ENCODE measurements at regions not wholly inside any gene's neighbourhood (a gene's known extent, or its start where the extent isn't known, plus 50 kb on each side); places are given as distances from the start of the nearest gene placed in this dataset.

DNA sequence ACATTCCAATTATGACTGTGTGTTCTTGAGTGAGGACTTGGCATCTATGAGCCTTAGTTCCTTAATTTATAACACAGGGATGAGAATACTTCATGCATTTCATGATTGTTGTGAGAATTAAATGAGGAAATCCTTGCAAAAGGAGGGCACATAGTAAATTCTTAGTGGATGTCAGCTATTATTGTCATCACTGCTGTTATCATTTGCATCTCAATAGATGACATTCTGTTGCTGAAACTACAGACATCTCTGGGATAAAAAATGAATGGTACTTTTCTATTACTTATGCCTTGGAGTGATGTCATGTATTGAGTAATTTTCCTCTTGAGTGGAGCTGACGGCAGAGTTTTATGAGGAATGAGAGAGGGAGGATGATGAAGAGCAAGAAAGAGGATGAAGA is 184.4 kb upstream of the CDH11 start:
- TF ChIP-seq, protein P1, sequence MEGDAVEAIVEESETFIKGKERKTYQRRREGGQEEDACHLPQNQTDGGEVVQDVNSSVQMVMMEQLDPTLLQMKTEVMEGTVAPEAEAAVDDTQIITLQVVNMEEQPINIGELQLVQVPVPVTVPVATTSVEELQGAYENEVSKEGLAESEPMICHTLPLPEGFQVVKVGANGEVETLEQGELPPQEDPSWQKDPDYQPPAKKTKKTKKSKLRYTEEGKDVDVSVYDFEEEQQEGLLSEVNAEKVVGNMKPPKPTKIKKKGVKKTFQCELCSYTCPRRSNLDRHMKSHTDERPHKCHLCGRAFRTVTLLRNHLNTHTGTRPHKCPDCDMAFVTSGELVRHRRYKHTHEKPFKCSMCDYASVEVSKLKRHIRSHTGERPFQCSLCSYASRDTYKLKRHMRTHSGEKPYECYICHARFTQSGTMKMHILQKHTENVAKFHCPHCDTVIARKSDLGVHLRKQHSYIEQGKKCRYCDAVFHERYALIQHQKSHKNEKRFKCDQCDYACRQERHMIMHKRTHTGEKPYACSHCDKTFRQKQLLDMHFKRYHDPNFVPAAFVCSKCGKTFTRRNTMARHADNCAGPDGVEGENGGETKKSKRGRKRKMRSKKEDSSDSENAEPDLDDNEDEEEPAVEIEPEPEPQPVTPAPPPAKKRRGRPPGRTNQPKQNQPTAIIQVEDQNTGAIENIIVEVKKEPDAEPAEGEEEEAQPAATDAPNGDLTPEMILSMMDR (conservative IDR thresholded peaks at IDR 0.05; ENCODE audit: low read depth, low read length), result no peak
- no peak for TF ChIP-seq EZH2 (IDR thresholded peaks at IDR 0.05; ENCODE audit: low read length, unreplicated experiment)
- TF ChIP-seq EZH2phosphoT487 (IDR thresholded peaks at IDR 0.05; ENCODE audit: borderline replicate concordance, low read length), result no peak
